DND-41 (cell line): ENCODE measurements at regions not wholly inside any gene's neighbourhood (a gene's known extent, or its start where the extent isn't known, plus 50 kb on each side); places are given as distances from the start of the nearest gene placed in this dataset.

ENCODE experiments used
- ATAC-seq: fragments of 200-7000 bp; cut with Tn5 transposase; 3 replicates; pipeline ENCODE4 v1.9.1; 2021; ENCODE audit warnings: low read depth; ENCODE audit not compliant: insufficient read depth
- DNase-seq: peaks from one replicate; pipeline ENCODE4 v3.0.0-alpha.2; 2020
- H2AFZ ChIP-seq: 2 replicates; pipeline ENCODE4 v1.6.0; 2012; ENCODE audit warnings: low read depth, low read length
- H3K27ac ChIP-seq: 2 replicates; pipeline ENCODE4 v1.5.1; 2012; ENCODE audit warnings: low read length, inconsistent platforms
- H3K27me3 ChIP-seq: fragments of 200-600 bp; sonication (generic); 2 replicates; pipeline ENCODE4 v1.6.0; 2012; ENCODE audit warnings: low read length, mild to moderate bottlenecking, inconsistent platforms; ENCODE audit not compliant: insufficient read depth, poor library complexity
- H3K36me3 ChIP-seq: 2 replicates; pipeline ENCODE4 v1.5.1; 2012; ENCODE audit warnings: low read length, inconsistent platforms; ENCODE audit not compliant: insufficient read depth
- H3K4me1 ChIP-seq: 2 replicates; pipeline ENCODE4 v1.5.1; 2012; ENCODE audit warnings: mild to moderate bottlenecking, low read length; ENCODE audit not compliant: insufficient read depth
- H3K4me2 ChIP-seq: 2 replicates; pipeline ENCODE4 v1.6.0; 2012; ENCODE audit warnings: mild to moderate bottlenecking, moderate library complexity, low read length, inconsistent platforms; ENCODE audit not compliant: insufficient read depth
- H3K4me3 ChIP-seq, 2 experiments: fragments of 200-600 bp in 1 of 2; shearing (Covaris generic) in 1 of 2; 2 replicates each; pipeline ENCODE4 v1.5.1; 2012 to 2016; ENCODE audit warnings: inconsistent platforms in 2 of 2, low read length in 2 of 2, mild to moderate bottlenecking in 2 of 2, low read depth in 1 of 2, moderate library complexity in 1 of 2
- H3K79me2 ChIP-seq: 2 replicates; pipeline ENCODE4 v1.6.0; 2012; ENCODE audit warnings: low read length, inconsistent platforms; ENCODE audit not compliant: insufficient read depth
- H3K9ac ChIP-seq: 2 replicates; pipeline ENCODE4 v1.6.0; 2012; ENCODE audit warnings: low read depth, mild to moderate bottlenecking, inconsistent platforms, low read length, moderate library complexity
- H3K9me3 ChIP-seq: 2 replicates; pipeline ENCODE4 v1.5.1; 2012; ENCODE audit warnings: low read length, moderate library complexity, mild to moderate bottlenecking, inconsistent platforms; ENCODE audit not compliant: insufficient read depth, severe bottlenecking
- H4K20me1 ChIP-seq: 2 replicates; pipeline ENCODE4 v1.6.0; 2012; ENCODE audit warnings: low read length; ENCODE audit not compliant: insufficient read depth
- CTCF ChIP-seq: IDR thresholded peaks from 2 replicates; pipeline ENCODE4 v1.5.1; 2012; ENCODE audit warnings: borderline replicate concordance, low read length, moderate library complexity, mild to moderate bottlenecking; ENCODE audit not compliant: poor library complexity, severe bottlenecking; ENCODE audit errors: extremely low read depth
- EZH2 ChIP-seq: IDR thresholded peaks from 3 replicates; pipeline ENCODE4 v1.6.1; 2012; ENCODE audit warnings: borderline replicate concordance, low read depth, mild to moderate bottlenecking, moderate library complexity, low read length, inconsistent platforms; ENCODE audit not compliant: severe bottlenecking

- Histone ChIP-seq H3K4me2 (no peak overlapping the region), H3K36me3 (no peaks in the 10 kb centered on the region), H3K4me1 (no peaks in the 10 kb centered on the region), H3K4me3 (no peak overlapping the region), H3K9ac (no peak overlapping the region), H3K79me2 (no peaks in the 10 kb centered on the region), H3K9me3 (no peaks in the 10 kb centered on the region), H2AFZ (no peak overlapping the region), H3K27me3 (no peaks in the 10 kb centered on the region), H3K27ac (no peak overlapping the region), H4K20me1 (no peaks in the 10 kb centered on the region)
- DNase-seq: no peak
- ATAC-seq: no peak
- TF ChIP-seq CTCF: no peak
- TF ChIP-seq EZH2: no peak
These were observed 227.5 kb upstream of the STK26 start for GRCh38 chrX:131795442-131796229.

GRCh38 chrX:131801066-131801465 is 222.0 kb upstream of the STK26 start:
- Histone ChIP-seq H3K4me3 (no peak overlapping the region), H3K4me2 (no peak overlapping the region), H2AFZ (no peak overlapping the region), H3K79me2 (no peaks in the 10 kb centered on the region), H3K9me3 (no peaks in the 10 kb centered on the region), H4K20me1 (no peaks in the 10 kb centered on the region), H3K9ac (no peak overlapping the region), H3K27ac (no peak overlapping the region), H3K4me1 (no peaks in the 10 kb centered on the region), H3K27me3 (no peaks in the 10 kb centered on the region), H3K36me3 (no peaks in the 10 kb centered on the region)
- TF ChIP-seq CTCF (no peak), EZH2 (no peak)
- ATAC-seq (no peak), DNase-seq (no peak)

GRCh38 chrX:131801911-131802310 is 221.2 kb upstream of the STK26 start:
- no peak for DNase-seq
- Histone ChIP-seq H3K9me3 (no peaks in the 10 kb centered on the region), H3K79me2 (no peaks in the 10 kb centered on the region), H3K4me2 (no peak overlapping the region), H4K20me1 (no peaks in the 10 kb centered on the region), H3K36me3 (no peaks in the 10 kb centered on the region), H3K4me3 (no peak overlapping the region), H3K4me1 (no peaks in the 10 kb centered on the region), H3K27me3 (no peaks in the 10 kb centered on the region), H3K9ac (no peak overlapping the region), H2AFZ (no peak overlapping the region), H3K27ac (no peak overlapping the region)
- ATAC-seq: no peak
- TF ChIP-seq CTCF (no peak), EZH2 (no peak)
